ENCODE measurements at regions not wholly inside any gene's neighbourhood (a gene's known extent, or its start where the extent isn't known, plus 50 kb on each side); places are given as distances from the start of the nearest gene placed in this dataset.

GRCh38 chr20:10793766-10794165, 120.0 kb upstream of the JAG1 start:
- no peaks in the 10 kb centered on the region; the same call in 1 of the 2 replicates for H3K9me3 ChIP-seq (ENCODE audit: control insufficient read depth, insufficient read depth, low read depth, low read length)
- no peak for TF ChIP-seq CTCF (IDR thresholded peaks at IDR 0.05)
- no peak for TF ChIP-seq REST (IDR thresholded peaks at IDR 0.05; ENCODE audit: insufficient read depth in 1 of 2, low read depth in 2 of 2, low read length in 1 of 2)
- no peak for TF ChIP-seq SIN3A (IDR thresholded peaks at IDR 0.05; ENCODE audit: borderline replicate concordance, insufficient read depth, low read depth, low read length)
- TF ChIP-seq TCF7L2 (IDR thresholded peaks at IDR 0.05; ENCODE audit: low read depth, low read length): no peak
- no peak for TF ChIP-seq POLR2AphosphoS5 (IDR thresholded peaks at IDR 0.05; ENCODE audit: low read depth, low read length)
- H3K36me3 ChIP-seq (ENCODE audit: control insufficient read depth, insufficient read depth, low read length): no peaks in the 10 kb centered on the region
- H3K4me1 ChIP-seq (ENCODE audit: control insufficient read depth, insufficient read depth, low read length): no peaks in the 10 kb centered on the region
- intact Hi-C loops (cut with micrococcal nuclease; ENCODE audit: unreplicated experiment) (no loop called here), in situ Hi-C loops (cut with HindIII; ENCODE audit: low pct_unique_long_range_greater_than_20kb, low sequenced_read_pairs) (no loop called here)
- POLR2A ChIA-PET: no interaction called here
- no peaks in the 10 kb centered on the region for H3K27me3 ChIP-seq (ENCODE audit: control insufficient read depth, insufficient read depth, low read length)
- H3K27ac ChIP-seq (ENCODE audit: low read length): no peak overlapping the region
- ATAC-seq (no peak), DNase-seq (ENCODE audit: low read depth, low spot score) (no peak)
- no peak overlapping the region for H3K4me3 ChIP-seq (ENCODE audit: low read depth in 2 of 2, low read length in 2 of 2)
- BruUV-seq (replicated peaks): no TSS peak
- CTCF ChIA-PET: no interaction called here

GRCh38 chr20:10794765-10795164, 121.0 kb upstream of the JAG1 start:
- H3K27me3 ChIP-seq (ENCODE audit: control insufficient read depth, insufficient read depth, low read length): no peaks in the 10 kb centered on the region
- BruUV-seq (replicated peaks): no TSS peak
- no peaks in the 10 kb centered on the region for H3K36me3 ChIP-seq (ENCODE audit: control insufficient read depth, insufficient read depth, low read length)
- ATAC-seq: no peak
- H3K4me3 ChIP-seq (ENCODE audit: low read depth in 2 of 2, low read length in 2 of 2): no peak overlapping the region
- no peaks in the 10 kb centered on the region; the same call in 1 of the 2 replicates for H3K9me3 ChIP-seq (ENCODE audit: control insufficient read depth, insufficient read depth, low read depth, low read length)
- ChIA-PET CTCF (no interaction called here), POLR2A (no interaction called here)
- TF ChIP-seq TCF7L2 (IDR thresholded peaks at IDR 0.05; ENCODE audit: low read depth, low read length) (no peak), SIN3A (IDR thresholded peaks at IDR 0.05; ENCODE audit: borderline replicate concordance, insufficient read depth, low read depth, low read length) (no peak), REST (IDR thresholded peaks at IDR 0.05; ENCODE audit: insufficient read depth in 1 of 2, low read depth in 2 of 2, low read length in 1 of 2) (no peak), POLR2AphosphoS5 (IDR thresholded peaks at IDR 0.05; ENCODE audit: low read depth, low read length) (no peak), CTCF (IDR thresholded peaks at IDR 0.05) (no peak)
- no peaks in the 10 kb centered on the region for H3K4me1 ChIP-seq (ENCODE audit: control insufficient read depth, insufficient read depth, low read length)
- in situ Hi-C loops (cut with HindIII; ENCODE audit: low pct_unique_long_range_greater_than_20kb, low sequenced_read_pairs): no loop called here
- H3K27ac ChIP-seq (ENCODE audit: low read length): no peak overlapping the region
- intact Hi-C loops (cut with micrococcal nuclease; ENCODE audit: unreplicated experiment): no loop called here
- DNase-seq (ENCODE audit: low read depth, low spot score): no peak

All from Panc1 (cell line).